ENCODE measurements at regions not wholly inside any gene's neighbourhood (a gene's known extent, or its start where the extent isn't known, plus 50 kb on each side); places are given as distances from the start of the nearest gene placed in this dataset.

- Mint-ChIP-seq H3K4me1 (no peaks in the 10 kb centered on the region), H3K27ac (no peak overlapping the region)
- 80% methylated on average over 5 of the region's 5 CpGs for WGBS (ENCODE audit: insufficient coverage)
These were observed 428.2 kb downstream of the BMP2 start for GRCh38 chr20:7195704-7196103.

GRCh38 chr20:7196481-7196880, 429.0 kb downstream of the BMP2 start:
- H3K27me3 Mint-ChIP-seq (ENCODE audit: low read depth in 2 of 2): no peaks in the 10 kb centered on the region
- TF ChIP-seq CTCF (IDR thresholded peaks at IDR 0.05): no peak
- H3K27ac Mint-ChIP-seq: no peak overlapping the region
- no peaks in the 10 kb centered on the region for H3K36me3 Mint-ChIP-seq
- peaks cover 0 to 5% of the 10 kb centered on the region in 2 donors for H3K9me3 Mint-ChIP-seq
- no peak overlapping the region for H3K4me3 Mint-ChIP-seq
- WGBS (ENCODE audit: insufficient coverage): 96% methylated on average over 1 of the region's 1 CpG
- Histone ChIP-seq H3K9me3 (ENCODE audit: control insufficient read depth, insufficient read depth, low read length) (no peaks in the 10 kb centered on the region), H3K4me3 (ENCODE audit: low read length) (no peak overlapping the region), H3K4me1 (ENCODE audit: control insufficient read depth, insufficient read depth, low read length) (no peaks in the 10 kb centered on the region), H3K27me3 (ENCODE audit: control insufficient read depth, insufficient read depth, low read length) (no peaks in the 10 kb centered on the region), H3K27ac (ENCODE audit: low read length) (no peak overlapping the region), H3K36me3 (ENCODE audit: control insufficient read depth, insufficient read depth, low read length) (no peaks in the 10 kb centered on the region)
- intact Hi-C loops (cut with micrococcal nuclease): no loop called here
- DNase-seq (no peak), ATAC-seq (no peak)
- no peaks in the 10 kb centered on the region for H3K4me1 Mint-ChIP-seq

More at GRCh38 chr20:7195704-7196103, 428.2 kb downstream of the BMP2 start:
- no peaks in the 10 kb centered on the region for H3K4me1 ChIP-seq (ENCODE audit: control insufficient read depth, insufficient read depth, low read length)
- Mint-ChIP-seq H3K27me3 (ENCODE audit: low read depth in 2 of 2) (no peaks in the 10 kb centered on the region), H3K9me3 (peaks cover 0 to 4% of the 10 kb centered on the region in 2 donors), H3K36me3 (no peaks in the 10 kb centered on the region), H3K4me3 (no peak overlapping the region)
- no peak overlapping the region for H3K4me3 ChIP-seq (ENCODE audit: low read length)
- no peaks in the 10 kb centered on the region for H3K36me3 ChIP-seq (ENCODE audit: control insufficient read depth, insufficient read depth, low read length)
- DNase-seq: no peak
- intact Hi-C loops (cut with micrococcal nuclease): no loop called here
- ATAC-seq: no peak
- no peak for TF ChIP-seq CTCF (IDR thresholded peaks at IDR 0.05)
- no peaks in the 10 kb centered on the region for H3K27me3 ChIP-seq (ENCODE audit: control insufficient read depth, insufficient read depth, low read length)
- H3K9me3 ChIP-seq (ENCODE audit: control insufficient read depth, insufficient read depth, low read length): no peaks in the 10 kb centered on the region
- H3K27ac ChIP-seq (ENCODE audit: low read length): no peak overlapping the region

- ATAC-seq (no peak), DNase-seq (no peak)
- Mint-ChIP-seq H3K4me3 (no peak overlapping the region), H3K4me1 (no peaks in the 10 kb centered on the region), H3K27ac (no peak overlapping the region), H3K9me3 (peaks cover 0 to 5% of the 10 kb centered on the region in 2 donors), H3K27me3 (ENCODE audit: low read depth in 2 of 2) (no peaks in the 10 kb centered on the region), H3K36me3 (no peaks in the 10 kb centered on the region)
- Histone ChIP-seq H3K9me3 (ENCODE audit: control insufficient read depth, insufficient read depth, low read length) (no peaks in the 10 kb centered on the region), H3K4me3 (ENCODE audit: low read length) (no peak overlapping the region), H3K4me1 (ENCODE audit: control insufficient read depth, insufficient read depth, low read length) (no peaks in the 10 kb centered on the region), H3K27me3 (ENCODE audit: control insufficient read depth, insufficient read depth, low read length) (no peaks in the 10 kb centered on the region), H3K27ac (ENCODE audit: low read length) (no peak overlapping the region), H3K36me3 (ENCODE audit: control insufficient read depth, insufficient read depth, low read length) (no peaks in the 10 kb centered on the region)
- whole genome bisulfite sequencing (ENCODE audit: insufficient coverage): 100% methylated on average over 1 of the region's 2 CpGs
- no peak for TF ChIP-seq CTCF (IDR thresholded peaks at IDR 0.05)
- intact Hi-C loops (cut with micrococcal nuclease): no loop called here
These were observed 432.4 kb downstream of the BMP2 start for GRCh38 chr20:7199861-7200260.

- H3K27ac Mint-ChIP-seq: no peak overlapping the region
These were observed 439.8 kb downstream of the BMP2 start for GRCh38 chr20:7207186-7207798.

More at GRCh38 chr20:7207186-7207798, 439.8 kb downstream of the BMP2 start:
- no peak overlapping the region for H3K4me3 Mint-ChIP-seq
- Histone ChIP-seq H3K36me3 (ENCODE audit: control insufficient read depth, insufficient read depth, low read length) (no peaks in the 10 kb centered on the region), H3K27me3 (ENCODE audit: control insufficient read depth, insufficient read depth, low read length) (no peaks in the 10 kb centered on the region), H3K9me3 (ENCODE audit: control insufficient read depth, insufficient read depth, low read length) (no peaks in the 10 kb centered on the region), H3K4me3 (ENCODE audit: low read length) (no peak overlapping the region), H3K27ac (ENCODE audit: low read length) (no peak overlapping the region), H3K4me1 (ENCODE audit: control insufficient read depth, insufficient read depth, low read length) (no peaks in the 10 kb centered on the region)
- TF ChIP-seq CTCF (IDR thresholded peaks at IDR 0.05): no peak
- no peaks in the 10 kb centered on the region for H3K36me3 Mint-ChIP-seq
- WGBS (ENCODE audit: insufficient coverage): 72% methylated on average over 5 of the region's 6 CpGs
- ATAC-seq: no peak
- intact Hi-C loops (cut with micrococcal nuclease): no loop called here
- DNase-seq: no peak
- H3K9me3 Mint-ChIP-seq: peaks cover 5 to 7% of the 10 kb centered on the region in 2 donors
- H3K4me1 Mint-ChIP-seq: no peaks in the 10 kb centered on the region
- no peaks in the 10 kb centered on the region for H3K27me3 Mint-ChIP-seq (ENCODE audit: low read depth in 2 of 2)

All from natural killer cell (primary cell).